ENCODE measurements at regions not wholly inside any gene's neighbourhood (a gene's known extent, or its start where the extent isn't known, plus 50 kb on each side); places are given as distances from the start of the nearest gene placed in this dataset.
A peak's percentile ranks its signal among the peaks of the same experiment; 100 is the strongest.
"Not testable (repeated sequence)": the region's sequence is repeated elsewhere in the genome, so short reads cannot be mapped to it uniquely, and the experiment has no call there.

DNA sequence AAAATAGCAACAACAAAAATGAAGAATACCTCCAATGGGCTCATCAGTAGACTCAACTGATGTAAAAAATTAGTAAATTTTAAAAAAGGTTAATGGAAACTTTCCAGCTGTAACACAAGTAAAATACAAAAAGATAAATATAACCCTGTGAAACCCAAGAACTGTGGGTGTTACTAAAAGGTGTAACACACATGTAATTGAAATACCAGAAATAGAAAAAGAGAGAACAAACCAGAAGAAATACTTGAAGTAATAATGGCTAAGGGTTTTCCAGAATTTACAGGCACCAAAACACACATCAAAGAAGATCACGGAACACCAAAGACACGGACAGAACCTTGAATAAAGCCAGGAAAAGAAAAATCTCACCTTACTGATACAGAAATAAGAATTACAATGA lies 590.6 kb upstream of the RAB6C start:
- DNase-seq (ENCODE audit: low read depth): no peak
- TF ChIP-seq, protein P1, sequence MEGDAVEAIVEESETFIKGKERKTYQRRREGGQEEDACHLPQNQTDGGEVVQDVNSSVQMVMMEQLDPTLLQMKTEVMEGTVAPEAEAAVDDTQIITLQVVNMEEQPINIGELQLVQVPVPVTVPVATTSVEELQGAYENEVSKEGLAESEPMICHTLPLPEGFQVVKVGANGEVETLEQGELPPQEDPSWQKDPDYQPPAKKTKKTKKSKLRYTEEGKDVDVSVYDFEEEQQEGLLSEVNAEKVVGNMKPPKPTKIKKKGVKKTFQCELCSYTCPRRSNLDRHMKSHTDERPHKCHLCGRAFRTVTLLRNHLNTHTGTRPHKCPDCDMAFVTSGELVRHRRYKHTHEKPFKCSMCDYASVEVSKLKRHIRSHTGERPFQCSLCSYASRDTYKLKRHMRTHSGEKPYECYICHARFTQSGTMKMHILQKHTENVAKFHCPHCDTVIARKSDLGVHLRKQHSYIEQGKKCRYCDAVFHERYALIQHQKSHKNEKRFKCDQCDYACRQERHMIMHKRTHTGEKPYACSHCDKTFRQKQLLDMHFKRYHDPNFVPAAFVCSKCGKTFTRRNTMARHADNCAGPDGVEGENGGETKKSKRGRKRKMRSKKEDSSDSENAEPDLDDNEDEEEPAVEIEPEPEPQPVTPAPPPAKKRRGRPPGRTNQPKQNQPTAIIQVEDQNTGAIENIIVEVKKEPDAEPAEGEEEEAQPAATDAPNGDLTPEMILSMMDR (IDR thresholded peaks at IDR 0.05; ENCODE audit: low read length, missing control alignments): no peak
- H3K4me3 ChIP-seq (replicated peaks; ENCODE audit: low read depth, low read length): no peak overlapping the region

DNA sequence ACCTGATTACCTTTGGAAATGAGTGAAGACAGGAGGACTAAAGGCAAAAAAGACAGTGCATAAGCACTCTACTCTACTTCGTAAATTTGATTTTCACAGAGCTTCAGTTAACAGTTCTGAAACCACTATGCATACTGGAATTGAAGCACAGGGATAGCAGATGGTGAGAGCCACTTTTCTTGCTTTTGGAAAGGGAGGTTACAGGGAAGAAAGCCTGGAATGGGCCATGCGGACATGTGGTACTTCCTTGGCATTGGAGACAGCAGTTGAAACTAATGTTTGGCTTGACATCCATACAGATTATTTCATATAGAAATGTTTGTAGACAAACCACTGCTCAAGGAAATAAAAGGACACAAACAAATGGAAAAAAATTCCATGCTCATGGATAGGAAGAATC lies 585.6 kb upstream of the RAB6C start:
- DNase-seq (ENCODE audit: low read depth): no peak
- no peak overlapping the region for H3K4me3 ChIP-seq (replicated peaks; ENCODE audit: low read depth, low read length)
- TF ChIP-seq, protein P1 (IDR thresholded peaks at IDR 0.05; ENCODE audit: low read length, missing control alignments): no peak

DNA sequence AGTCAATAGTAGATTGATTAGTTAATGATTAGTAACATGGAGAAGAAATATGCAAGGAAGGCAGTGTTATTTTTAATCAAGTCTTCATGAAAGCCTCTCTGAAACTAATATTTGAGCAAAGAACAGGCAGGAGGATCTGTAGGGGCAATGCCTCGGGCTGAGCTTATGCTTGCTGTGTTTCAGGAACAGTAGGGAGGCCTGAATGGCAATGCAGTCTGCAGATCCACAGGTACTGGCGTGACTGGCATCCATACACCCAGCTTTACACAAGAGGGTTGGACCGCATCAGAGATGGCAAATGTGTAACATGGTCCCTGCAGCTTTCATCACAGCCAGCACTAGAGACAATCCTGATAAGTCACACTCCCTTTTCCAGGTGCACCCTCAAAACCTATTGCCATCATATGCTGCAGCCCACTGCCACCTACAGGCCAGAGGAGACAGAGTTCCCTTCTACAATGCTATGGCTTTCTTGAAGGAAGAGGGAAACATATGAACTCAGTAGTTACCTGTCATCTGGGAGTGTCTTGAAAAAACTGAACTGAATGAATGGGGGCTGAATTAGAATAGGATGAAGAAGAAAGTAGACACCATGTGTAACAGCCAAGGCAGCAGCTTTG lies 582.4 kb upstream of the RAB6C start:
- H3K4me3 ChIP-seq (replicated peaks; ENCODE audit: low read depth, low read length): no peak overlapping the region
- peak; percentile 42 for DNase-seq (ENCODE audit: low read depth)
- TF ChIP-seq, protein P1 (IDR thresholded peaks at IDR 0.05; ENCODE audit: low read length, missing control alignments): peak; percentile 65

DNA sequence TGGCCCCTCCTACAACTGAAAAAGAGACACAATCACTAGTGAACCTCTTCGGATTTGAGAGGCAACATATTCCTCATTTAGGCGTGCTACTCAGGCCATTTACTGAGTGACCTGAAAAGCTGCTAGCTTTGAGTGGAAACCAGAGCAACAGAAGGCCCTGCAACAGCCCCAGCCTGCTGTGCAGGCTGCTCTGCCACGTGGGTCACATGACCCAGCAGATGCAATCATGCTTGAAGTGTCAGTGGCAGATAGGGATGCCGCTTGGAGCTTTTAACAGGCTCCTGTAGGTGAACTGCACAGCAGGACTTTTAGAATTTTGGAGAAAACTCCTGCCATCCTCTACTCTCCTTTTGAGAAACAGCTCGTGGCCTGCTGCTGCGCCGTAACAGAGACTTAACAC lies 578.6 kb upstream of the RAB6C start:
- H3K4me3 ChIP-seq (replicated peaks; ENCODE audit: low read depth, low read length): no peak overlapping the region
- TF ChIP-seq, protein P1 (IDR thresholded peaks at IDR 0.05; ENCODE audit: low read length, missing control alignments): no peak
- DNase-seq (ENCODE audit: low read depth): no peak

DNA sequence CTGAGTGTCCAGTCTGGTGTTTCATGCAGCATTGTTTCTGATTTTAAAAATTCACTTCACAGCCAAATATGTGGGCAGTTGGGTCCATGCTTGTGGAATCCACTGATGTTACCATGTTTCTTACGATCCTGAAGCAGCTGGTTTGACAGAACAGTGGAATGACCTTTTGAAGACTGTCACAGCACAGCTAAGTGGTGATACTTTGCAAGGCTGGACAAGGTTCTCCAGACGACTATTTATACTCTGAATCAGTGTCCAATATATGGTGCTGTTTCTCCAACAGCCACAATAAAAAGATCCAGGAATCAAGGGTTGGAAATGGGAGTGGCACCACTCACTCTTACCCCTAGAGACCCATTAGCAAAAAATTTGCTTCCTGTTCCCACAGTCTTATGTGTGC lies 577.4 kb upstream of the RAB6C start:
- TF ChIP-seq, protein P1 (IDR thresholded peaks at IDR 0.05; ENCODE audit: low read length, missing control alignments): no peak
- no peak overlapping the region for H3K4me3 ChIP-seq (replicated peaks; ENCODE audit: low read depth, low read length)

DNA sequence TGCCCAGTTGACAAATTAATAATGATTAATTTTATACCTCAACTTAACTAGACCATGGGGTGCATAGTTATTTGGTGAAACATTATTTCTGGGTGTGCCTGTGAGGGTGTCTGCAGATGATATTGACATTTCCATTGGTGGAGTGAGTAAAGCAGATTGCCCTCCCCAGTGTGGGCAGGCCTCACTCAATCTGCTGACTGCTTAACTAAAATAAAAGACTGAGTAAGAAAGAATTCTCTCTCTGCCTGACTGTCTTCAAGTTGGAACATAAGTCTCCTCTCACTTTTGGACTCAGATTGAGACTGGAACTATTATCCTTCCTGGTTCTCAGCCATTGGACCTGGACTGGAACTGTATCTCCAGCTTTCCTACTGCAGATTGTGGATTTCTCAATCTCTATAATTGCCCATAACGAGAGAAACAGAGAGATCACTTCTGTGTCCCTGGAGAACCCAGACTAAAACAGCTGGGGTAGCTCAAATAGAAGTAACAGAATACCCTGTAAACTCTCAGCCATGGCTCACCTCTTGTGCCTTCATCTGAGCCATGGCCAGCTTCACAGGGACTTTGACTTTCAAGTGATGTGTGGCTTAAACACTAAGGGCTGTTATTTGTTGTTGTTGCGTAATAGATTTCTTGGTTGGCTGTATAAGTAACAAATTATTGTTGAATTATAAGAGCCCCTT lies 575.3 kb upstream of the RAB6C start:
- H3K4me3 ChIP-seq (replicated peaks; ENCODE audit: low read depth, low read length): no peak overlapping the region
- TF ChIP-seq, protein P1 (IDR thresholded peaks at IDR 0.05; ENCODE audit: low read length, missing control alignments): no peak
- no peak for DNase-seq (ENCODE audit: low read depth)

More for the DNA sequence above, 577.4 kb upstream of the RAB6C start:
- DNase-seq (ENCODE audit: low read depth): no peak

DNA sequence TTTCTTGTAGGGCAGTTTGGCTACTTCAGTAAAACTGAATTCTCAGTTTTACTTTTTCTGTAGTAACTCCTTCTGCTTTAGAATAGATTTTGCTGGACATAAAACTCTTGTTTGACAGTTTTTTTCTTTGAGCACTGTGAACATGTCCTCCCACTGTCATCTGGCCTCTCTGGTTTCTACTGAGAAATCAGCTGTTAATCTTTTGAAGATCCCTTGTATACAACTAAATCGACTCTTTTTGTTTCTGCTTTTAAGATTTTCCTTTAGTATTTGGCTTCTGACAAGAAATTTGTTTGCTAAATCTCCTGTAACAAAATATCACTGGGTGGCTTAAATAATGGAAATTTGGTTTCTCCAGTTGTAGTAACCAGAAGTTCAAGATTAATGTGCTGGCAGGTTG lies 570.9 kb upstream of the RAB6C start:
- TF ChIP-seq, protein P1 (IDR thresholded peaks at IDR 0.05; ENCODE audit: low read length, missing control alignments): no peak
- no peak overlapping the region for H3K4me3 ChIP-seq (replicated peaks; ENCODE audit: low read depth, low read length)

DNA sequence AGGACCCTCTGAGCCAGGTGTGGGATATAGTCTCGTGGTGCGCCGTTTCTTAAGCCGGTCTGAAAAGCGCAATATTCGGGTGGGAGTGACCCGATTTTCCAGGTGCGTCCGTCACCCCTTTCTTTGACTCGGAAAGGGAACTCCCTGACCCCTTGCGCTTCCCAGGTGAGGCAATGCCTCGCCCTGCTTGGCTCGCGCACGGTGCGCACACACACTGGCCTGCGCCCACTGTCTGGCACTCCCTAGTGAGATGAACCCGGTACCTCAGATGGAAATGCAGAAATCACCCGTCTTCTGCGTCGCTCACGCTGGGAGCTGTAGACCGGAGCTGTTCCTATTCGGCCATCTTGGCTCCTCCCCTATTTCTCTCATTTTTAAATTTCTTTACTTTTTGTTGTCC lies 562.4 kb upstream of the RAB6C start:
- DNase-seq (ENCODE audit: low read depth); H3K4me3 ChIP-seq (replicated peaks; ENCODE audit: low read depth, low read length): not testable (repeated sequence)

More for the DNA sequence above, 570.9 kb upstream of the RAB6C start:
- no peak for DNase-seq (ENCODE audit: low read depth)
